ENCODE measurements at regions not wholly inside any gene's neighbourhood (a gene's known extent, or its start where the extent isn't known, plus 50 kb on each side); places are given as distances from the start of the nearest gene placed in this dataset.

DNA sequence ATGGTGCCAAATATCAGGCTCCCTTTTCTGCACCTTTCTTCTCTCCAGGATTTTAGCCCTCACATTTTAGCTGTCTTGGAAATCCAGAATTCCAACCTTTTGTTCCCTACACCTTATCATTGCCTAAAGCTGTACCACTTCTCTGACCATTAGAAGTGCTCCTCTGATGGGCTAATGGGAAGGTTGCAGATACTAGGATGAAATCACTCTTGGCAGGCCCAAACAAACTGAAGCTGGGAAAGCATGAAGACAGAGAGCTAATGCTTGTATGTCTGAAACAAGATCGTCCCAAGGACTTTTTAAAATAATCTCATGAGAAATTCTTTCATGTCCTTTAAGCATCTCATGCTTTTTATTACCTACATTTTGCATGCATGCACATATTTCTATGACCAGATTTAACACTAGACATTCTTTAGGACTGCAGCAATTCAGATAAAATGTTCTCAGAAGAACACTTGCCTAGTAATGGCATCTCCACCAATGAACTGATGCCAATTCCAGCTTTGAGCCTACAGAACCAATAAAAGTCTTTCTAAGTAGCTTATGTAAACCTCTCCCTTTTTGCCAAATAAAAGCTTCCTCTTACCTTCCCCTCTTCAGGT, 98.4 kb upstream of the OSR1 start:
- H3K4me3 ChIP-seq = no peak overlapping the region
- no peak overlapping the region for H3K27ac ChIP-seq
- no peak for ATAC-seq
- peaks cover 0 to 12% of the 10 kb centered on the region in 2 donors for H3K9me3 ChIP-seq
- no peaks in the 10 kb centered on the region for H3K27me3 ChIP-seq
- H3K4me1 ChIP-seq = no peaks in the 10 kb centered on the region
- intact Hi-C loops (cut with DNase I) = no loop called here
- H3K36me3 ChIP-seq = no peaks in the 10 kb centered on the region
- DNase-seq = no peak
- TF ChIP-seq, protein P1, sequence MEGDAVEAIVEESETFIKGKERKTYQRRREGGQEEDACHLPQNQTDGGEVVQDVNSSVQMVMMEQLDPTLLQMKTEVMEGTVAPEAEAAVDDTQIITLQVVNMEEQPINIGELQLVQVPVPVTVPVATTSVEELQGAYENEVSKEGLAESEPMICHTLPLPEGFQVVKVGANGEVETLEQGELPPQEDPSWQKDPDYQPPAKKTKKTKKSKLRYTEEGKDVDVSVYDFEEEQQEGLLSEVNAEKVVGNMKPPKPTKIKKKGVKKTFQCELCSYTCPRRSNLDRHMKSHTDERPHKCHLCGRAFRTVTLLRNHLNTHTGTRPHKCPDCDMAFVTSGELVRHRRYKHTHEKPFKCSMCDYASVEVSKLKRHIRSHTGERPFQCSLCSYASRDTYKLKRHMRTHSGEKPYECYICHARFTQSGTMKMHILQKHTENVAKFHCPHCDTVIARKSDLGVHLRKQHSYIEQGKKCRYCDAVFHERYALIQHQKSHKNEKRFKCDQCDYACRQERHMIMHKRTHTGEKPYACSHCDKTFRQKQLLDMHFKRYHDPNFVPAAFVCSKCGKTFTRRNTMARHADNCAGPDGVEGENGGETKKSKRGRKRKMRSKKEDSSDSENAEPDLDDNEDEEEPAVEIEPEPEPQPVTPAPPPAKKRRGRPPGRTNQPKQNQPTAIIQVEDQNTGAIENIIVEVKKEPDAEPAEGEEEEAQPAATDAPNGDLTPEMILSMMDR (IDR thresholded peaks at IDR 0.05) = no peak

DNA sequence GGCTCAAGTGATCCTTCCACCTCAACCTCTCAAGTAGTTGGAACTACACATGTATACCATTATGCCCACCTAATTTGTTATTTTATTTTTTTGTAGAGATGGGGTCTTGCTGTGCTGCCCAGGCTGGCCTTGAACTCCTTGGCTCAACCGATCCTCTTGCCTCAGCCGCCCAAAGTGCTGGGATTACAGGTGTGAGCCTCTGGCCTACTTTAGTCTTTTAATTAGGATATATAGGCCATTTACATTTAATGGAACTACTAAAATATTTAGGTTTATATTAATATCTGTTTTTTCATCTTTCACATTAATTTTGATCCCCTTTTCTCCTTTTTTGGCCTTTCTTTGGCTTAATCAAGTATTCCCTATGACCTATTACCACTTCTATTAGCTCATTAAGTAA, 95.7 kb upstream of the OSR1 start:
- no peak overlapping the region for H3K27ac ChIP-seq
- intact Hi-C loops (cut with DNase I) = no loop called here
- H3K4me3 ChIP-seq = no peak overlapping the region
- DNase-seq (no peak), ATAC-seq (no peak)
- no peaks in the 10 kb centered on the region for H3K4me1 ChIP-seq
- TF ChIP-seq, protein P1 (IDR thresholded peaks at IDR 0.05) = no peak
- H3K9me3 ChIP-seq = peaks cover 0 to 12% of the 10 kb centered on the region in 2 donors
- no peaks in the 10 kb centered on the region for H3K36me3 ChIP-seq
- H3K27me3 ChIP-seq = no peaks in the 10 kb centered on the region

DNA sequence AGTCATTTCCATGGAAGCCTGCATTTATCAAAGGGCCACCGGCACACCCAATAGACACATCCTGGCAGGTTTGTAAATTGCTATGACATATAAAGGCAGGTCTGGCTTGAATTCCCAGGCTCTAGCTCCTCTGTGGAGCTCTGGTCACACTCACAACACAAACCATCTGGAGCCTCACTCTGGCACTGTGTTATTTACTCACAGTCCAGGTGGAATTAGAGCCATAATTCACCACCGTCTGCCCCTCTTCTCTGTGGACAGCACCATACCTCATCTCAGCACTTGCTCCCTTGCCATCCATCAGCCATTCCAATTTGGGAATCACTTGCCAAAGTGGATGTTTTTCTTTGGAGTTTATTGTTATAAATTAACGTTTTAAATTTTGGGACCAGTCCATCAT, 84.3 kb upstream of the OSR1 start:
- Histone ChIP-seq H3K36me3 (no peaks in the 10 kb centered on the region), H3K4me3 (no peak overlapping the region), H3K27me3 (no peaks in the 10 kb centered on the region), H3K9me3 (peaks cover 0 to 2% of the 10 kb centered on the region in 2 donors), H3K4me1 (no peaks in the 10 kb centered on the region), H3K27ac (no peak overlapping the region)
- TF ChIP-seq, protein P1 (IDR thresholded peaks at IDR 0.05) = no peak
- no peak for DNase-seq
- ATAC-seq = no peak
- intact Hi-C loops (cut with DNase I) = no loop called here

DNA sequence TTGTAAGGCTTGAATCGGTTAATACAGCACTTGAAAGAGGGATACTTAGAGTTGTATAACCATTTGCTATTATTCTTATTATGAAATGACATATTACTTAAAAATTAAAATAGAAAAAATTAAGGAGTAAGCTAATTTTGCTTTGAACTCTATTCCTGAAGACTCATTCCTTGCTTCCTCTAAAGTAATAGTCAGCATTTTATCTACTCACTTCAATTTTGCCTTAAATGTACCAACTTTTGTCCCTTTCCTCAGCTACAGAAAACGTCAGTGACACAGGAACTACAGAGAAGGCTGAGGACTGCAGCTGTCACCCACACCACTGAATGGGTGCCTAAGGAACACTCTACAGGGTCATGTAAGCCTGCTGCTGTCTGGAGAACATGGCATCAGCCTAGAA, 80.7 kb upstream of the OSR1 start:
- H3K4me3 ChIP-seq = no peak overlapping the region
- no peaks in the 10 kb centered on the region for H3K9me3 ChIP-seq
- no peak for ATAC-seq
- H3K27me3 ChIP-seq = no peaks in the 10 kb centered on the region
- intact Hi-C loops (cut with DNase I) = no loop called here
- TF ChIP-seq, protein P1 (IDR thresholded peaks at IDR 0.05) = no peak
- no peak for DNase-seq
- no peaks in the 10 kb centered on the region for H3K4me1 ChIP-seq
- no peak overlapping the region for H3K27ac ChIP-seq
- H3K36me3 ChIP-seq = no peaks in the 10 kb centered on the region

DNA sequence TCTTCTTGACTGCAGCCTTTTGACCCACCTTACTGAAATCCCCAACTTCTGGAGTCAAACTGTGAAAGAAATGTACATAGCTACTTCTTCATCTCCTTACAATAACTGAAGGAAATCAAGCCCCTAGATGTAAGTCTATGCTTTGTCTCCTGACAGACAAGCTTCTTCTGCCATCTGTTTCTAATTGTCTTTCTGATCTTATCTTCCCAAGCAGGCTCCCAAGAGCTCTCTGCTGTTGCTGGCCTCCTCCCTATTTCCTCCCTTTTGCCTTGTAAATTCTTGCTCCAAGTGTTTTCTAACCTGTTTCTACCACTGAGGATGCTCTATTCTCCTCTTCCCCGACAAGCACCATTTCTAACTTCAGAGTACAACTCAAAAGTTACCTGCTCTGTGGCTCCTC, 77.4 kb upstream of the OSR1 start:
- intact Hi-C loops (cut with DNase I) = no loop called here
- no peak overlapping the region for H3K4me3 ChIP-seq
- no peaks in the 10 kb centered on the region for H3K9me3 ChIP-seq
- DNase-seq (no peak), ATAC-seq (no peak)
- H3K27me3 ChIP-seq = no peaks in the 10 kb centered on the region
- TF ChIP-seq, protein P1 (IDR thresholded peaks at IDR 0.05) = no peak
- no peak overlapping the region for H3K27ac ChIP-seq
- H3K36me3 ChIP-seq = no peaks in the 10 kb centered on the region
- no peaks in the 10 kb centered on the region for H3K4me1 ChIP-seq

Measured in left lung (tissue), 4 donors.